IPS-15b (cell line): ENCODE measurements at regions not wholly inside any gene's neighbourhood (a gene's known extent, or its start where the extent isn't known, plus 50 kb on each side); places are given as distances from the start of the nearest gene placed in this dataset.

ENCODE experiments used
- H3K27me3 ChIP-seq: one replicate; pipeline ENCODE4 v1.6.1; 2013; ENCODE audit warnings: low read length; ENCODE audit not compliant: control insufficient read depth, insufficient read depth
- H3K36me3 ChIP-seq: one replicate; pipeline ENCODE4 v1.6.1; 2013; ENCODE audit warnings: low read length; ENCODE audit not compliant: control insufficient read depth, insufficient read depth
- H3K4me1 ChIP-seq: one replicate; pipeline ENCODE4 v1.6.1; 2013; ENCODE audit warnings: mild to moderate bottlenecking, low read length; ENCODE audit not compliant: control insufficient read depth, insufficient read depth
- H3K4me3 ChIP-seq: one replicate; pipeline ENCODE4 v1.5.1; 2013; ENCODE audit warnings: low read depth, low read length
- H3K9ac ChIP-seq: one replicate; pipeline ENCODE4 v1.6.1; 2013; ENCODE audit warnings: low read depth, mild to moderate bottlenecking, low read length
- H3K9me3 ChIP-seq: one replicate; pipeline ENCODE4 v1.6.1; 2013; ENCODE audit warnings: mild to moderate bottlenecking, low read length; ENCODE audit not compliant: control insufficient read depth, insufficient read depth

GRCh38 chrX:148371291-148371690 is 129.1 kb upstream of the AFF2 start:
- no peaks in the 10 kb centered on the region for H3K27me3 ChIP-seq
- peaks cover 6% of the 10 kb centered on the region for H3K9me3 ChIP-seq
- no peaks in the 10 kb centered on the region for H3K4me1 ChIP-seq
- H3K9ac ChIP-seq: no peak overlapping the region
- H3K4me3 ChIP-seq: no peak overlapping the region
- no peaks in the 10 kb centered on the region for H3K36me3 ChIP-seq

- H3K27me3 ChIP-seq: no peaks in the 10 kb centered on the region
- no peak overlapping the region for H3K4me3 ChIP-seq
- no peaks in the 10 kb centered on the region for H3K4me1 ChIP-seq
- no peaks in the 10 kb centered on the region for H3K36me3 ChIP-seq
- H3K9ac ChIP-seq: no peak overlapping the region
- peaks cover 6% of the 10 kb centered on the region for H3K9me3 ChIP-seq
Measured at GRCh38 chrX:148372925-148373324, 127.5 kb upstream of the AFF2 start.

- H3K36me3 ChIP-seq: no peaks in the 10 kb centered on the region
- H3K4me1 ChIP-seq: peaks cover 2% of the 10 kb centered on the region
- no peak overlapping the region for H3K4me3 ChIP-seq
- no peaks in the 10 kb centered on the region for H3K27me3 ChIP-seq
- H3K9ac ChIP-seq: no peak overlapping the region
- H3K9me3 ChIP-seq: peaks cover 6% of the 10 kb centered on the region
Measured at GRCh38 chrX:148376342-148376741, 124.1 kb upstream of the AFF2 start.

- Histone ChIP-seq H3K9me3 (peaks cover 3% of the 10 kb centered on the region), H3K9ac (no peak overlapping the region), H3K4me1 (peaks cover 2% of the 10 kb centered on the region), H3K4me3 (no peak overlapping the region), H3K36me3 (no peaks in the 10 kb centered on the region), H3K27me3 (no peaks in the 10 kb centered on the region)
Measured at GRCh38 chrX:148380107-148380506, 120.3 kb upstream of the AFF2 start.

- H3K27me3 ChIP-seq: no peaks in the 10 kb centered on the region
- no peaks in the 10 kb centered on the region for H3K9me3 ChIP-seq
- no peaks in the 10 kb centered on the region for H3K36me3 ChIP-seq
- peaks cover 2% of the 10 kb centered on the region for H3K4me1 ChIP-seq
- H3K4me3 ChIP-seq: no peak overlapping the region
- no peak overlapping the region for H3K9ac ChIP-seq
Measured at GRCh38 chrX:148380650-148381561, 119.5 kb upstream of the AFF2 start.

GRCh38 chrX:148381603-148382002 is 118.8 kb upstream of the AFF2 start:
- peaks cover 2% of the 10 kb centered on the region for H3K4me1 ChIP-seq
- H3K36me3 ChIP-seq: no peaks in the 10 kb centered on the region
- no peak overlapping the region for H3K4me3 ChIP-seq
- H3K9me3 ChIP-seq: no peaks in the 10 kb centered on the region
- no peak overlapping the region for H3K9ac ChIP-seq
- no peaks in the 10 kb centered on the region for H3K27me3 ChIP-seq

GRCh38 chrX:148382983-148383382 is 117.4 kb upstream of the AFF2 start:
- H3K9me3 ChIP-seq: no peaks in the 10 kb centered on the region
- H3K4me3 ChIP-seq: no peak overlapping the region
- H3K9ac ChIP-seq: no peak overlapping the region

GRCh38 chrX:148385471-148385870 is 114.9 kb upstream of the AFF2 start:
- Histone ChIP-seq H3K4me1 (peaks cover 2% of the 10 kb centered on the region), H3K27me3 (no peaks in the 10 kb centered on the region), H3K9me3 (no peaks in the 10 kb centered on the region), H3K4me3 (no peak overlapping the region), H3K9ac (no peak overlapping the region), H3K36me3 (no peaks in the 10 kb centered on the region)

More at GRCh38 chrX:148382983-148383382, 117.4 kb upstream of the AFF2 start:
- H3K27me3 ChIP-seq: no peaks in the 10 kb centered on the region
- H3K4me1 ChIP-seq: peaks cover 2% of the 10 kb centered on the region
- H3K36me3 ChIP-seq: no peaks in the 10 kb centered on the region

- no peaks in the 10 kb centered on the region for H3K9me3 ChIP-seq
- H3K4me3 ChIP-seq: no peak overlapping the region
- no peaks in the 10 kb centered on the region for H3K4me1 ChIP-seq
- H3K27me3 ChIP-seq: no peaks in the 10 kb centered on the region
- no peaks in the 10 kb centered on the region for H3K36me3 ChIP-seq
- H3K9ac ChIP-seq: no peak overlapping the region
Measured at GRCh38 chrX:148389629-148390028, 110.8 kb upstream of the AFF2 start.

- Histone ChIP-seq H3K9ac (no peak overlapping the region), H3K36me3 (no peaks in the 10 kb centered on the region), H3K27me3 (no peaks in the 10 kb centered on the region)
Measured at GRCh38 chrX:148412006-148412405, 88.4 kb upstream of the AFF2 start.

GRCh38 chrX:148416142-148416541 is 84.3 kb upstream of the AFF2 start:
- no peaks in the 10 kb centered on the region for H3K27me3 ChIP-seq
- H3K36me3 ChIP-seq: no peaks in the 10 kb centered on the region
- no peak overlapping the region for H3K9ac ChIP-seq
- peaks cover 6% of the 10 kb centered on the region for H3K4me1 ChIP-seq
- no peaks in the 10 kb centered on the region for H3K9me3 ChIP-seq
- H3K4me3 ChIP-seq: no peak overlapping the region

More at GRCh38 chrX:148412006-148412405, 88.4 kb upstream of the AFF2 start:
- Histone ChIP-seq H3K4me1 (peaks cover 6% of the 10 kb centered on the region), H3K9me3 (no peaks in the 10 kb centered on the region), H3K4me3 (no peak overlapping the region)

GRCh38 chrX:148416931-148417330 is 83.5 kb upstream of the AFF2 start:
- peaks cover 6% of the 10 kb centered on the region for H3K4me1 ChIP-seq
- H3K36me3 ChIP-seq: no peaks in the 10 kb centered on the region
- no peaks in the 10 kb centered on the region for H3K27me3 ChIP-seq
- peaks cover 3% of the 10 kb centered on the region for H3K9me3 ChIP-seq
- H3K4me3 ChIP-seq: no peak overlapping the region
- H3K9ac ChIP-seq: no peak overlapping the region
